ENCODE measurements at regions not wholly inside any gene's neighbourhood (a gene's known extent, or its start where the extent isn't known, plus 50 kb on each side); places are given as distances from the start of the nearest gene placed in this dataset.

DNA sequence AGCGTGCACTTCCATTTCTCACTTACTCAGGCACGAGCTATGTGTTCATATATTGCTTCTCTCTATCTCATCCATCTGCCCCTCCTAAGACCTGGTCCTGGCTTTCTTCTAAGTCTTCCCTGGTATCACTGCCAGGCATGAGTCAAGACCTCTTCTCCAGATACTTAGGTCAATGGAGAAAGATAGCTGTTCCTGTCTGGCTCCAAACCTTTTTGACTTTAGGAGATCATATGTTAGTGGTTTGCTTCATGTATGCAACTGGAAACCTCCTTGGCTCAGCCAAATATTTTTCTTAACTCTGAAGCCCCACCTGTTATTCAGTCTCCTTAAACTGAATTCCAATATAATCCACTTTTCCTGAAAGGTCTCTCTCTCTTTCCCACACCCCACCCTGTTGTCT, 211.6 kb upstream of the PTBP2 start:
- TF ChIP-seq, protein P1, sequence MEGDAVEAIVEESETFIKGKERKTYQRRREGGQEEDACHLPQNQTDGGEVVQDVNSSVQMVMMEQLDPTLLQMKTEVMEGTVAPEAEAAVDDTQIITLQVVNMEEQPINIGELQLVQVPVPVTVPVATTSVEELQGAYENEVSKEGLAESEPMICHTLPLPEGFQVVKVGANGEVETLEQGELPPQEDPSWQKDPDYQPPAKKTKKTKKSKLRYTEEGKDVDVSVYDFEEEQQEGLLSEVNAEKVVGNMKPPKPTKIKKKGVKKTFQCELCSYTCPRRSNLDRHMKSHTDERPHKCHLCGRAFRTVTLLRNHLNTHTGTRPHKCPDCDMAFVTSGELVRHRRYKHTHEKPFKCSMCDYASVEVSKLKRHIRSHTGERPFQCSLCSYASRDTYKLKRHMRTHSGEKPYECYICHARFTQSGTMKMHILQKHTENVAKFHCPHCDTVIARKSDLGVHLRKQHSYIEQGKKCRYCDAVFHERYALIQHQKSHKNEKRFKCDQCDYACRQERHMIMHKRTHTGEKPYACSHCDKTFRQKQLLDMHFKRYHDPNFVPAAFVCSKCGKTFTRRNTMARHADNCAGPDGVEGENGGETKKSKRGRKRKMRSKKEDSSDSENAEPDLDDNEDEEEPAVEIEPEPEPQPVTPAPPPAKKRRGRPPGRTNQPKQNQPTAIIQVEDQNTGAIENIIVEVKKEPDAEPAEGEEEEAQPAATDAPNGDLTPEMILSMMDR (tag by site-specific recombination; IDR thresholded peaks at IDR 0.05), result no peak
- no peak for TF ChIP-seq GLIS1 (tag by site-specific recombination; IDR thresholded peaks at IDR 0.05)
- no peak for TF ChIP-seq ZBTB7A (tag by site-specific recombination; IDR thresholded peaks at IDR 0.05; ENCODE audit: low read depth)
- TF ChIP-seq, protein P2, sequence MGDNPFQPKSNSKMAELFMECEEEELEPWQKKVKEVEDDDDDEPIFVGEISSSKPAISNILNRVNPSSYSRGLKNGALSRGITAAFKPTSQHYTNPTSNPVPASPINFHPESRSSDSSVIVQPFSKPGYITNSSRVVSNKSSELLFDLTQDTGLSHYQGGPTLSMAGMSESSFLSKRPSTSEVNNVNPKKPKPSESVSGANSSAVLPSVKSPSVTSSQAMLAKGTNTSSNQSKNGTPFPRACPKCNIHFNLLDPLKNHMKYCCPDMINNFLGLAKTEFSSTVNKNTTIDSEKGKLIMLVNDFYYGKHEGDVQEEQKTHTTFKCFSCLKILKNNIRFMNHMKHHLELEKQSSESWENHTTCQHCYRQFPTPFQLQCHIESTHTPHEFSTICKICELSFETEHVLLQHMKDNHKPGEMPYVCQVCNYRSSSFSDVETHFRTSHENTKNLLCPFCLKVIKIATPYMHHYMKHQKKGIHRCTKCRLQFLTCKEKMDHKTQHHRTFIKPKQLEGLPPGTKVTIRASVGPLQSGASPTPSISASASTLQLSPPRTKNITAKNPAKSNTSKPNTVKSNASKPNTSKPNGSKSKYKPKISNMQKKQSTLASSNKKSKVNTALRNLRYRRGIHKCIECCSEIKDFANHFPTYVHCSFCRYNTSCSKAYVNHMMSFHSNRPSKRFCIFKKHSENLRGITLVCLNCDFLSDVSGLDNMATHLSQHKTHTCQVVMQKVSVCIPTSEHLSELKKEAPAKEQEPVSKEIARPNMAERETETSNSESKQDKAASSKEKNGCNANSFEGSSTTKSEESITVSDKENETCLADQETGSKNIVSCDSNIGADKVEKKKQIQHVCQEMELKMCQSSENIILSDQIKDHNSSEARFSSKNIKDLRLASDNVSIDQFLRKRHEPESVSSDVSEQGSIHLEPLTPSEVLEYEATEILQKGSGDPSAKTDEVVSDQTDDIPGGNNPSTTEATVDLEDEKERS (tag by site-specific recombination; IDR thresholded peaks at IDR 0.05), result no peak
- no peak for TF ChIP-seq ZNF335 (tag by site-specific recombination; conservative IDR thresholded peaks at IDR 0.05)

All from HEK293 (cell line).